ENCODE measurements at regions not wholly inside any gene's neighbourhood (a gene's known extent, or its start where the extent isn't known, plus 50 kb on each side); places are given as distances from the start of the nearest gene placed in this dataset.

GRCh38 chr2:122135021-122135937, 379.8 kb downstream of the TSN start:
- DNase-seq = no peak

- DNase-seq = no peak
Measured at GRCh38 chr2:122136056-122136455, 380.6 kb downstream of the TSN start.

- no peak for DNase-seq
Measured at GRCh38 chr2:122138561-122138960, 383.1 kb downstream of the TSN start.

- DNase-seq = no peak
Measured at GRCh38 chr2:122139739-122140420, 384.4 kb downstream of the TSN start.

- DNase-seq = no peak
Measured at GRCh38 chr2:122144884-122145283, 389.4 kb downstream of the TSN start.

GRCh38 chr2:122145856-122146255, 390.4 kb downstream of the TSN start:
- DNase-seq = no peak

GRCh38 chr2:122148128-122148767, 392.8 kb downstream of the TSN start:
- no peak for DNase-seq

GRCh38 chr2:122150524-122151280, 395.3 kb downstream of the TSN start:
- DNase-seq = no peak

- no peak for DNase-seq
Measured at GRCh38 chr2:122152571-122152970, 397.1 kb downstream of the TSN start.

GRCh38 chr2:122156176-122156890, 400.9 kb downstream of the TSN start:
- peak; percentile 60 for DNase-seq

GRCh38 chr2:122157158-122157557, 401.7 kb downstream of the TSN start:
- no peak for DNase-seq

GRCh38 chr2:122163617-122164016, 408.2 kb downstream of the TSN start:
- no peak for DNase-seq

- no peak for DNase-seq
Measured at GRCh38 chr2:122164964-122165363, 409.5 kb downstream of the TSN start.

GRCh38 chr2:122166820-122167219, 411.4 kb downstream of the TSN start:
- DNase-seq = no peak

- DNase-seq = no peak
Measured at GRCh38 chr2:122167515-122167914, 412.1 kb downstream of the TSN start.

GRCh38 chr2:122168799-122169198, 413.3 kb downstream of the TSN start:
- no peak for DNase-seq

GRCh38 chr2:122172812-122173211, 417.4 kb downstream of the TSN start:
- no peak for DNase-seq

- DNase-seq = no peak
Measured at GRCh38 chr2:122174061-122174460, 418.6 kb downstream of the TSN start.

- no peak for DNase-seq
Measured at GRCh38 chr2:122179492-122180165, 424.2 kb downstream of the TSN start.

GRCh38 chr2:122180972-122181371, 425.5 kb downstream of the TSN start:
- DNase-seq = no peak

GRCh38 chr2:122182616-122183355, 427.3 kb downstream of the TSN start:
- no peak for DNase-seq

All from femur (tissue), 1 donor.